GM18873 (cell line): ENCODE measurements at regions not wholly inside any gene's neighbourhood (a gene's known extent, or its start where the extent isn't known, plus 50 kb on each side); places are given as distances from the start of the nearest gene placed in this dataset.
"Not testable (repeated sequence)": the region's sequence is repeated elsewhere in the genome, so short reads cannot be mapped to it uniquely, and the experiment has no call there.

ENCODE experiments used
- ATAC-seq: cut with Tn5 transposase; IDR thresholded peaks from one replicate; pipeline ENCODE4 v1.9.1; 2021; ENCODE audit warnings: mild to moderate bottlenecking, moderate library complexity, moderate number of reproducible peaks; ENCODE audit not compliant: unreplicated experiment, low FRiP score

DNA sequence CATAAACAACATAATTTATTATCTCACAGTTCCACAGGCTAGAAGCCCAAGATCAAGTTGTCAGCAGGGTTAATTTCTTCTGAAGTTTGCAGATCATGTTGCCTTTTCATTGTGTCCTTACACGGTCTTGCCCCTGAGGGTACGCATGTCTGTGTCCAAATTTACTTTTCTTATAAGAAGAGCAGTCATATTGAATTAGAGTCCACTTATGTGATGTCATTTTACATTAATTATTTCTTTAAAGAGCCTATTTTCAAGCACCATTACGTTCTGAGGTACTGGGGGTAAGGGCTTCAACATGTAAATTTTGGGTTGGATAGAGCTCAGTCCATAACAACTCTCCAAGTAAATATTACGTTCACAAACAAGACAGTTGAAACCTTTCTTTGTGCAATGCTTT, 236.6 kb upstream of the OR4E1 start:
- no peak for ATAC-seq

DNA sequence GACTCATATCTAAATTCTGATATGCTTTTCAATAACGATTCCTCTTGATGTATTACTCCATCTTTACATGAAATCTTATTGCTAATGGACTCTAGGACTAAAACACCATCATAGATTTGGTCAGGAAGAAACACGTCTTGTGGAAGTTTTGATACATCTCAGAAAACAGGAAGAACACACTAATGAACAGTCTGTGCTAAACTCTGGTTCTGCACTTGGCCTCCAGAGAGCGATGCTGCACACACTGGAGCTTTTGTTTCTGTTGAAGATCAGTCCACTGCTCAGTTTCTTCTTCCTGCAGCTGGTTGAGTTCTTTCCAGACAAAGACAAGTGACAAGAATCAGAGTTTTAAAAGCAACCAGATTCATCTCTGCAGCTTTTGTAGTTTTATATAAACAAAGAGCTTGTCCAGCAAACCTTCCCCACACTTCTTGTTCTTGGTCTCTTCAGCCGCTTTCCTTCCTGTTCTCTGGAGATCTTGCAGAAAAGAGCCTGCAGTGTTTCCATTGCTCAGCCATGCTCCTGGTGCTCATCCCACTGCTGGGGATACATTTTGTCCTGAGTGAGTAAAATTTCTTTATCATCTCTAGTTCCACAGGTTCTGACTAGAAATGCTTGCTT, 229.1 kb upstream of the OR4E1 start:
- no peak for ATAC-seq

DNA sequence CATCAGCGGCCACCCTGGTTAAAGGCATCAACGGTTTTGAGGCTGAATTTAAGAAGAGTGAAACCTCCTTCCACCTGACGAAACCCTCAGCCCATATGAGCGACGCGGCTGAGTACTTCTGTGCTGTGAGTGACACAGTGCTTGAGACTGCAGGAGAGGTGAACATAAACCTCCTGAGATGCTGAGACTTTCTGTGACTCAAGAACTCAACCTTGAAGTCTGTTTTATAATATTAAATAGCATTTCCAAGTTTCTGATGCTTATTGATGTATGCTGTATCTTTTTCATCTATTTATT, 221.2 kb upstream of the OR4E1 start:
- not testable (repeated sequence) for ATAC-seq

DNA sequence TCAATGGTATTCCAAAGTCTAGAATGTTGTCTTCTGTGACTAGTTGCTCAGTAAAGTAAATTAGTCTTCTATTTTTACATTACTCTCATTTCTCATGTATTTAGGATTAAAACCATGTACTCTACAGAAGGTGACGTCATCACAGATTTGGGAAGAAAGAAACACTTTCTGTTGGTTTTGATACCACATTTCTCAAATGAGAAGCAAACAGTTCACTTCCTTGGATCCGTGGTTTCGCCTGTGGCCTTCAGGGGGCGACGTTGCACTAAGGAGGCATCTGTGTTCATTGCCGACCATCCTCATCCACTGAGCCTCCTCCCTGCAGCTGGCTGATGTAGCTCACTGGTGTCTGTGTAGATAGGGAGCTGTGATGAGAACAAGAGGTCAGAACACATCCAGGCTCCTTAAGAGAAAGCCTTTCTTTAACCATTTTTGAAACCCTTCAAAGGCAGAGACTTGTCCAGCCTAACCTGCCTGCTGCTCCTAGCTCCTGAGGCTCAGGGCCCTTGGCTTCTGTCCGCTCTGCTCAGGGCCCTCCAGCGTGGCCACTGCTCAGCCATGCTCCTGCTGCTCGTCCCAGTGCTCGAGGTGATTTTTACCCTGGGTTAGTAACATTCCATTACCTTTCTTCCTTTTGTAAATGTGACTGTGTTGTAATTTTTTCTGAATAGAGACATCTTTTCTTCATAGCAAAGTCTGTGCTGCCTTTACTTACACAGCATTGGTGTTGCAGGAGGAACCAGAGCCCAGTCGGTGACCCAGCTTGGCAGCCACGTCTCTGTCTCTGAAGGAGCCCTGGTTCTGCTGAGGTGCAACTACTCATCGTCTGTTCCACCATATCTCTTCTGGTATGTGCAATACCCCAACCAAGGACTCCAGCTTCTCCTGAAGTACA, 220.6 kb upstream of the OR4E1 start:
- no peak for ATAC-seq

DNA sequence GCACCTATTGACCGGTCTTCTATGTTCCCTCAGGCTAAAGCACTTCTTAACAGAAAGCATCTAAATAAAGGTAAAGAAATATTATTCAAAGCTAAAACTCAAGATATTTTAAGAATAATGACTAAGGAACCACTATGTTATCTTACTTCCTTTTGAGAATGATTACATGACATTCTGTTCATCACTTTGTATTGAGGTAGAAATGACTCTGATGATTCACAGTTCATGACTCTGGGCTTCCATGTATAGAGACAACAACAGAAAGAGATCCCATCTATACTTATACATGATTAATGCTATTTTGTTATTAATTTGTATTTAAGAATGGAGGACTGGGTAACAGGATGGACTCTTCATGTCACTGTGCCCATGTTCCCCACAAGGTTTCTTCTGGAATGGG, 218.3 kb upstream of the OR4E1 start:
- ATAC-seq: no peak

DNA sequence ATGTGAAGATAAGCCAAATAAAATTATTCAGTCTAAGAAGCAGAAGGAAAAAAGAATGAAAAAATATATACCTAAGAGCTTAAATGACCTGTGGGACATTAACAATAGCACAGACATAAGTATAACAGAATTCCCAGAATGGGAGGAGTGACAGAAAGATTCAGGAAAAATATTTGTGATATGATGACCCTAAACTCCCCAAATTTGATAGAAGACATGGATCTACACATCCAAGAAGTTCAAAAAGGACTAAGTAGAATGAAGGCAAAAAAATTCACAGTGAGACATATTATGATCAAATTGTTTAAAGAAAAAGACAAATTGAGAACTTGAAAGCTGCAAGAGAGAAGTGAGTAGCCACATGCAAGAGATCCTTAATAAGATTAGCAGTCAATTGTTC, 211.4 kb upstream of the OR4E1 start:
- no peak for ATAC-seq

DNA sequence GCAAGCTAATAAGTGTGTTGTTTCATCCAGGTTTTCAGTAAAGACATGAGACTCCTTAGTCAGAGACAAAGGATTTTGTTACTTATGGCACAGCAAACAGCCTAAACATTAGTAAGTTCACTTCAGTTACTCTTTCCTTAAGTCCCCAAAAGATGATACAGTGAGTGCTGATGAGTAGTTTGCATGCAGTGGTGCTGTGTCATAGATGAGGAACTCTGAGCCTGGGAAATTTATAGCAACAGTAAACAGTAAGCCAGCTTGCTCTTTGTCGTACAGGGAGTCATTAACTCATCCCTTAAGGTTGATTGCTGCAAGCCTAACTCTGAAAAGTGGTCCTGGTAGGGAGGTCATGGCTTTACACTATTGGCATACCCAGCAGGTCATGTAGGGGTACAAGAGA, 208.6 kb upstream of the OR4E1 start:
- no peak for ATAC-seq

DNA sequence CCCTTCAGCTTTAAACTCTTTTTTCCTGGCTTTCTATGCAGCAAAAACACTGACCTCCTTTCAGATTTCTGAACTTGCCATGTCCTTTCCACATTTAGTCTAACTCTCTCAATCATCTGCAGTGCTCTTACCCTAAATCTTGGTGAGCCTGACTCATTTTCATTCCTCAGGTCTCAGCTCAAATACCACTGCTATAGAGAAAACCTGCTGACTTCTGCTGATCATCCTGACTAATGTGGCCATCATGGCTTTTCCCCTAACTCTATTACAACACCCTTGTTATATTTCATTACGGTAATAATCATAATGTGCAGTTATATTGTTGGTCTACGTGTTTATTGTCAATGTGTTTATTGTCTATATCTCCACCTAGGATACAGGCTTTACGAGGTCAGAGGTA, 207.3 kb upstream of the OR4E1 start:
- ATAC-seq: no peak

DNA sequence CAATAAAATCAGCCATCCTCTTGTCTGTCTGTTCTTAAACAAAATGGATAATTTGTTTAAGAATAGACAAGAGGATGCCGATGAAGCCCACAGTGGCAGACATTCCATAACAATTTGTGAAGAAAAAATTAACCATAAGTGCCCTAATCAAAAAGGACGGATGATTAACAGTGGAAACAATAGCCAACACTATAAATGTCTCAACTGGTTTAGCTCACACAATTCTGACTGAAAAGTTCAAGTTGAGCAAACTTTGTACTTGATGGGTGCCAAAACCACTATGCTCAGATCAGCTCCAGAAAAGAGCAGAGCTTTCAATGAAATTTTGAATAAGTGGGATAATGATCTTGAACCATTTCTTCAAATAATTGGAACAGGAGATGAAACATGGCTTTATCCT, 202.2 kb upstream of the OR4E1 start:
- no peak for ATAC-seq

DNA sequence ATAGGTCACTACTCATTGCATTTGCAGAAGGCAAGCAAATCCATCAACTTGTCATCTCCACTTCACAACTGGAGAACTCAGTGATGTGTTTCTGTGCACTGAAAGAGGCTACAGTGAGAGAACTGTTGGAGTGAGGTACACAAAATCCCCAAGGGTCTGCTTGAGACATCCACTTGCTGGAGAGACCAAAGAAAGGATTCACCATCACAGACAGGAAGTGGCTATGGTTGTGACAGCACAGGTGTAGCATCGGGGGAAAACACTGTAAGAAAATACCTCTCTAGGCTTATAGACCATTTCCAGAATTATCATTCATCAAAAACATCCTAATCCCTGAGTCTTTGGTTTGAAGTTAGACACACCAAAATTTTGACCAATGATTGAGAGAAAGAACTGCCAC, 201.3 kb upstream of the OR4E1 start:
- no peak for ATAC-seq

DNA sequence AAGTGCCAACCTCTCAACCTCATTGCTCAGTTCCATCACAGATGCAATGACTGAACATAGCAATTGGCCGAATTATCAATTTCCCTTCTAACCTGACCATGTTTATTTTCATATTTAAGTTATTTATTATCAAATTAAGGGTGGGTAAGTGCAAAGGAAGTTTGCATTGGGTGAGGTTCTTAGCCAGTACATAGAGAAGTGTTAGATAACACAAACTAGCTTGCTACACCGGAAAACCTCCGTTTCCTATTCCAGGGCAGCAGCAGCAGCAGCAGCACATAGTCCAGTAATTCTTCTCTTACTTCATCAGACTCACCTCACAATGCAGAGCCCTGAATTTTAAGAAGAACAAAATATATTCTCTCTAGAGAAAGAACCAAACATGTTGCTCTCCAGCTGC, 200.5 kb upstream of the OR4E1 start:
- ATAC-seq: no peak

DNA sequence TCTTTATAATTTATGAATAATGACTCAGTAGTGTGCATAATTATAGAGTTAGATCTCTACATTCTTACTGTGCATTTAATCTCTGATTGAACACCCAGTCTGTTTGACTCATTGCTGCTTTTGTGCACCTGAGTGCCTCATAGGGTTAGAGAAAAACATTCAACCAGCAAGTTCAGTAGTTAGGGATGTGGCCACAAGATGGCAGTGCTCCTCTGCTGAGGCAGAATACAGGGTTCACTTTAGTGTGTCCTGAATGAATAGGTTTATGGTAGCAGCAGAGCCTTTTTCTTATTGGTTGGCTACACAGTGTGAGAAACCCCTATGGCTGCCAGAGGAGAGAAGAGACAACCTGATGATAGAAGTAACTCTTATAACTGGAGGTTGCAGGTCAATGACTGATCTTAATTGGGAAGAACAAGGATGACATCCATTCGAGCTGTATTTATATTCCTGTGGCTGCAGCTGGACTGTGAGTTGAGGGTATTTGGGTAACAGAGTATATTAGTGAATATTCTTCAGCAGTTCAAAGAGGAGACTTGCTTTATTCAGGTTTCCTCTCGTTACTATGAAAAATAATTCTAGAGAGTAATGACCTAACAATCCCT, 194.9 kb upstream of the OR4E1 start:
- ATAC-seq: peak; percentile 79

DNA sequence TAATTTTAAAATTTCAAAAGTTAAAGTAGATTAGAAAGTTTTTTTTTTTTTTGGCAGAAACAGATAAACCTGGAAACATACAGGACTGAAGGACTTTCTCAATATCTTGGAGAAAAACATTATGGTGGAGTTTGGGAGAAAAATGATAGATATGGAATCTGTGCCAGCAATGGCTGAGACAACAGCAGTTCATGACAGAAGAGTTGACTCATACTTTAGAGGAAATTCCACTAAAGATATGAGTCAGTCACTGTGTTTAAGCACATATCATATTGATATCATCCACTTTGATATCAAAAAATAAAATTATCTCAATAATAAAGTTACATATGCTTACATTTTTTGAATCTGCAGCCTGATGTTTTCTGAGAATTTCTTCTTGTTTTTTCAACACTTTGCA, 193.9 kb upstream of the OR4E1 start:
- ATAC-seq: no peak

DNA sequence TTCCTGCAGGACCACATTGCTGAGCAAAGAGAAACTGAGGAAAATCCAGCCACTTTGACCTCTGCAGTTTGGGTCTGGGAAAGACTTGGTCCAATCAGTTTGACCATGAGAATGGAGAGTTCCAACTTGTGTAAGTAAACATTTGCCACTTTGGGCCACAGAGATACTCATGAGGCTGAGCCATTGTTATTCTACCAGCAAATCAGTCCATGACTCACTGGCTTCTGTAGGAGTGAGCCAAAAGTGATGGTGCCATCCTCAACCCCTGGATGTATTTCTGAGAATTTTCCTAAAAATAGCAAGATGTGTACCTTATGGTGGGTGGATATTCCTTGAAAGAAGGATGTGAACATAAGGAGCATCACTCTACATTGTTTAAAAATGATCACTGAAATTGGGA, 192.9 kb upstream of the OR4E1 start:
- no peak for ATAC-seq

DNA sequence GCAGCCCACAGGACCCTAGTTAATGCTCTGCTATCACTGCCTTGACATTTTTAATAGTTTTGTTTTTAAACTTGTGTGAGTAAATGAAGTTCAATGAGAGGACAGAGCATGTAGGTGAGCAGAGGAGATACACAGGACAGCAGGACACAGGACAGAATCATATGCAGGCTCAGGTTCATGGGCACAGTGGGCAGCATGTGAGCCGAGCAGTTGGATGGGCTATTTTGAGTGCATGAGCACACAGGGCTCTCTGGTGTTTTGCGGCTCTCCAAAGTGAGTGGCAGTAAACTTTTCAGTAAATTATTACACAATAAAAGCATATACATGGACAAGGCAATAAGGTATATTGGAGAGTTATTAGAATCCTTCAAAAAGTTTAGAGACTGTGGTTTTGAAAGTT, 189.7 kb upstream of the OR4E1 start:
- no peak for ATAC-seq

DNA sequence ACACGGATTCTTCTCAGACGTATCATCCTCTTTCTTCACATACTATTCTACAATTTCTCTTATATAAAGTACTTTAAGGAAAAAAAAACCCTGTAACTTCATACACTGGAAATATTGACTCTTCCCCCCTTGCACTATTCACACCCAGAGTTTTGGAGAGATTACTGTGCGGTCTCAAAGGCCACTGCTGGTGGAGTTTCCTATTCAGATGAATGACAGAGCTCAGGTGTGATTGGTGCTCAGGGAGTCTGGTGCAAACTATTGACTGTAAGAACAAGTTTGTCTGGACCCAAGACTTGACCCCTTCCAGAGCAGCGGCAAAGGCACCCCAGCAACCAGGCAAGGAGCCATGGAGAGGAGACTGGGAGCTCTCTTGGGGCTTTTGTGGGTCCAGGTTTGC, 187.5 kb upstream of the OR4E1 start:
- no peak for ATAC-seq

DNA sequence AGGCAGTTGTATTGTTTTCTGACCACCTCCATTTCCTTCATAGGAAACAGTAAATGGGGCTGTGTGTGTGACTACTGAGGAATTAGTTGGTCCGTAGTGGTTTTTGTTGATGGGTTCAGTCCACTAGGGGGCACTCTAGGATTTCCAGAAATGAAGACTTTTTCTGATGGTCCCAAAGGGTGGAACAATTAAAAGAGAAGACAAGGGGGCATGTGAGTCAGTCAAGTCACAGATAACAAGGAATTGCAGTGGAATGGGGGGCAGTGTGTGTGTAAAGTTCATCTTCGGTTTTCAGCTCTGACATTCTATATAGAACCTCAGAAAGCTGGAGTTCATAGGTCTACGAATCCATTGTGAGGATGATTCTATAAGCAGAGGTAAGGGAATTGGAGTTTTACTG, 186.6 kb upstream of the OR4E1 start:
- ATAC-seq: no peak

DNA sequence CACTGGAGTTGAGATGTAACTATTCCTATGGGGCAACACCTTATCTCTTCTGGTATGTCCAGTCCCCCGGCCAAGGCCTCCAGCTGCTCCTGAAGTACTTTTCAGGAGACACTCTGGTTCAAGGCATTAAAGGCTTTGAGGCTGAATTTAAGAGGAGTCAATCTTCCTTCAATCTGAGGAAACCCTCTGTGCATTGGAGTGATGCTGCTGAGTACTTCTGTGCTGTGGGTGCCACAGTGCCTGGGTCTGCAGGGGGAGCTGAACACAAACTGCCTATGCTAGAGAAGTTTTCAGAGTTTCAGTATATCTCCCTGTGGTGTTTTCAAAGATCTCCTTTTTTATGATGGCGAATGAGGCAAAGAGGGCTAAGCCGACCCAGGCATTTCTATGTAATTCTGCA, 179.2 kb upstream of the OR4E1 start:
- ATAC-seq: no peak

DNA sequence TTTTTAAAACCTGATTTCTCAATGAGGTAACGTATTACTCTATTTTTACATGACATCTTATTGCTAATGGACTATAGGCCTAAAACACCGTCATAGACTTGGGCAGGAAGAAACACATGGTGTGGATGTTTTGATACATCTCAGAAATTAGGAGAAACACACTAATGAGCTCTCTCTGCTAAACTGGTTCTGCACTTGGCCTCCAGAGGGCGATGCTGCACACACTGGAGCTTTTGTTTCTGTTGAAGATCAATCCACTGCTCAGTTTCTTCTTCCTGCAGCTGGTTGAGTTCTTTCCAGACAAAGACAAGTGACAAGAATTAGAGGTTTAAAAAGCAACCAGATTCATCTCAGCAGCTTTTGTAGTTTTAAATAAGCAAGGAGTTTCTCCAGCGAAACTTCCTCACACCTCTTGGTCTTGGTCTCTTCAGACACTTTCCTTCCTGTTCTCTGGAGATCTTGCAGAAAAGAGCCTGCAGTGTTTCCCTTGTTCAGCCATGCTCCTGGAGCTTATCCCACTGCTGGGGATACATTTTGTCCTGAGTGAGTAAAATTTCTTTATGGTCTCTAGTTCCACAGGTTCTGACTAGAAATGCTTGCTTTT, 178.5 kb upstream of the OR4E1 start:
- no peak for ATAC-seq

DNA sequence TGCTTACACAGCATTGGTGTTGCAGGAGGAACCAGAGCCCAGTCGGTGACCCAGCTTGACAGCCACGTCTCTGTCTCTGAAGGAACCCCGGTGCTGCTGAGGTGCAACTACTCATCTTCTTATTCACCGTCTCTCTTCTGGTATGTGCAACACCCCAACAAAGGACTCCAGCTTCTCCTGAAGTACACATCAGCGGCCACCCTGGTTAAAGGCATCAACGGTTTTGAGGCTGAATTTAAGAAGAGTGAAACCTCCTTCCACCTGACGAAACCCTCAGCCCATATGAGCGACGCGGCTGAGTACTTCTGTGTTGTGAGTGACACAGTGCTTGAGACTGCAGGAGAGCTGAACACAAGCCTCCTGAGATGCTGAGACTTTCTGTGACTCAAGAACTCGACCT, 173.3 kb upstream of the OR4E1 start:
- not testable (repeated sequence) for ATAC-seq

DNA sequence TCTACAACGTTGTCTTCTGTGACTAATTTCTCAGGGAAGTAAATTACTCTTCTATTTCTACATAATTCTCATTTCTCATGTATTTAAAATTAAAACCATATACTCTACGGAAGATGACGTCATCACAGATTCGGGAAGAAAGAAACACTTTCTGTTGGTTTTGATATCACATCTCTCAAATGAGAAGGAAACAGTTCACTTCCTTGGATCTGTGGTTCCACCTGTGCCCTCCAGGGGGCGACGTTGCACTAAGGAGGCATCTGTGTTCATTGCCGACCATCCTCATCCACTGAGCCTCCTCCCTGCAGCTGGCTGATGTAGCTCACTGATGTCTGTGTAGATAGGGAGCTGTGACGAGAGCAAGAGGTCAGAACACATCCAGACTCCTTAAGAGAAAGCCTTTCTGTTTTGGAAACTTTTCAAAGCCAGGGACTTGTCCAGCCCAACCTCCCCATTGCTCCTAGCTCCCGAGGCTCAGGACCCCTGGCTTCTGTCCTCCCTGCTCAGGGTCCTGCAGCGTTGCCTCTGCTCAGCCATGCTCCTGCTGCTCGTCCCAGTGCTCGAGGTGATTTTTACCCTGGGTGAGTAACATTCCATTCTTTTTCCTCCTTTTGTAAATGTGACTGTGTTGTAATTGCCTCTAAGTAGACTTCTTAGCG, 172.7 kb upstream of the OR4E1 start:
- peak; percentile 46 for ATAC-seq
